AG10803 (cell line): ENCODE measurements at regions not wholly inside any gene's neighbourhood (a gene's known extent, or its start where the extent isn't known, plus 50 kb on each side); places are given as distances from the start of the nearest gene placed in this dataset.
A peak's percentile ranks its signal among the peaks of the same experiment; 100 is the strongest.
"Not testable (repeated sequence)": the region's sequence is repeated elsewhere in the genome, so short reads cannot be mapped to it uniquely, and the experiment has no call there.

Source experiments
- DNase-seq: peaks from one replicate; pipeline ENCODE4 v3.0.0; 2010; ENCODE audit warnings: low read depth
- H3K4me3 ChIP-seq: 2 replicates; pipeline ENCODE4 v1.5.1; 2011; ENCODE audit warnings: mild to moderate bottlenecking, low read length, control low read depth
- CTCF ChIP-seq: conservative IDR thresholded peaks from 2 replicates; pipeline ENCODE4 v1.5.1; 2011; ENCODE audit warnings: mild to moderate bottlenecking, low read length, control low read depth, inconsistent platforms

DNA sequence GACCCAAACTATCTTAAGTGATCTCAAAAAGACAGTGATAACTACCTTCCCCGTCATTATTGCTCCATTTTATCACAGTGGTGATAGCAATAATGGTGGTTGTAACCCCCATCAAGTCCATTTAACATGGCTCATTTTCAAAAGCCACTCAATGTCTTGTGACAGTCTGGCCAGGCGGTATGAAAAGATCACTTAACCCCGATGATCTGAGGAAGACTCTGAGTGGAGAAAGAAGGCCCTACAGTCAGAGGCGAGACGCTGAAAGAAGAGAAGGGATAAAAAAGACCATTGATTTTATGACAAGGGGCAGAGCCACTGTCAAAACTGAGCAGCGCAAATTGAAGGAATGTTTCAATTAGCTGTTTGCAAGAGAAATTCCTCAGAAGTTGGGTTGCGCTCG, 417.2 kb upstream of the PBX1 start:
- DNase-seq, result no peak
- TF ChIP-seq CTCF, result no peak
- H3K4me3 ChIP-seq, result no peak overlapping the region

DNA sequence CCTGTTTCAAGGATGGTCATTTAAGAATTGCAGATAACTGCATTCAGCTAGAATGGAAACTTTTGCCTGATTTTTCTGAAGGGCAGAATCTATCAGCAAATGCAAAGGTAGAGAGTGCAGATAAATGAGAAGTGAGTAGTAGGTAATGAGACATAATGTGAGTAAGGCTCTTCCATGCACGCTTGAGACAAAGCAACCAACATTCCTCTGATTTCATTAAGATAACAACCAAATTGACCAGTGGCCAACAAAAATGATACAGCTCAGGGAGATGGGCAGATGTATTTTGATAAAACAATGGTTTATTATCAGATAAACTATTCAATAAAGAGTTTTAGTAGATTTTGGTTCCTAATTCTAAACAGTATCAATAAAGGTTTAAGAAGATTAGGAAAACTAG, 404.4 kb upstream of the PBX1 start:
- no peak overlapping the region for H3K4me3 ChIP-seq
- no peak for TF ChIP-seq CTCF
- no peak for DNase-seq

DNA sequence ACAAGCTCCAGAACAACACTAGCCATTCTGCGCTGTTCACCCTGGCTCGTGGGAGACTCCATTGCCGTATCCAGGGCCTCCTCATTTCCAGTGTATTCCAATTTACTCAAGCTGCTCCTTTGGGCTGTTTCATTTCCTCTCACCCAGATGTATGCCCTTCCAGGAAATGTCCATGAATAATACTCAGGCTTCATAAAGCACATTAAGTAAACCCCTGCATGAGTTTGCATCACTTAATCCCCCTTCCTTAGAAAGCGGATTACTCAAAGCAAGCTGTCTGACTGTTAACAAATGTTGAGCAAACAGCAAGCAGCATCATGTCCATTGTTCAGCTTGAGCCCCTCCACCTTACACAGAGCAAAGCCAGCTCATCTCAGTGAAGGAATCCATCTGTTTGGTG, 403.6 kb upstream of the PBX1 start:
- no peak for TF ChIP-seq CTCF

DNA sequence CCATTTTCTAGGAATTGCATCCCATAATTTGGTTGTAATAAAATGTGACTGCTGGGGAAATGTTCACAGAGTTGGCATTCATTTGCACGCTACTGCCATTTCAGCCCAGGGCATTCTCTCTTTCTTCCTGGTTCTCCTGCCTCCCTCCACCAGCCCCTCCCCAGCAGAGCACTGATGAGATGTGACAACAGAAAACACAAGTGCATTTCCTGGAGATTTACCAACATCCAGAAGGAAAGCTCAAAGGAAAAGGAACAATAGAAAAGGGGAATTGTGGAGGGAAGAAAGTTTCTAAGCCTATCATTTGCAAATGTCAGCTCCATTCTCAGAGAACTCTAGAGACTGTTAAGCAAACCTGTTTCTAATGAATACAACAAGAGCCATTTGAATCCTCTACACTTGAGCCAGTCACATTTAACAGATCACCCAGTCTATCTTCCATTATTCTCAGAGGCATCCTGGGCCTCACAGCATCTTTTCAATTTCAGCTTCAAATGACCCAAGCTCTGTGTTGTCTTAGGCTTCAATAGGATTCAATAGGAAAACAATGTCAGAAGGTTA, 395.6 kb upstream of the PBX1 start:
- TF ChIP-seq CTCF, result no peak
- DNase-seq, result no peak
- no peak overlapping the region for H3K4me3 ChIP-seq

More for the DNA sequence above, 403.6 kb upstream of the PBX1 start:
- no peak overlapping the region for H3K4me3 ChIP-seq
- no peak for DNase-seq

DNA sequence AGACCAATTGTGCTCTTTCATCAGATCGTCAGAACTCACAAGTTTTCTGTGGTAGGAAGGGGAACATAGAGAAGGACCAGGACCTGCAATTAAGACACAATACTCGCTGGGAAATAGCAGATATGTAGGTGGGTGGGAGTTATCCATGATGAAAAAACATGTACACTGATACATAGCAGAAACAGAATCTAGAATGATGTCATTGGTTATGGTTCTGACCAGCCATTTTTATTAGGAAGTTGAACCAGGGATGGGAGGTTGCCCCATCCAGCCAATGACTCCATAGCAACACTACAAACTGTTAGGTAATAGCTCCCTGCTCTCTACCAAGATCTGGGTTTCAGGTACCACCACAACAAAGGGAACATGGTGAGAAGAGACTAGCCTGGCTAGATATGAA, 393.5 kb upstream of the PBX1 start:
- TF ChIP-seq CTCF, result no peak
- no peak overlapping the region for H3K4me3 ChIP-seq
- no peak for DNase-seq

DNA sequence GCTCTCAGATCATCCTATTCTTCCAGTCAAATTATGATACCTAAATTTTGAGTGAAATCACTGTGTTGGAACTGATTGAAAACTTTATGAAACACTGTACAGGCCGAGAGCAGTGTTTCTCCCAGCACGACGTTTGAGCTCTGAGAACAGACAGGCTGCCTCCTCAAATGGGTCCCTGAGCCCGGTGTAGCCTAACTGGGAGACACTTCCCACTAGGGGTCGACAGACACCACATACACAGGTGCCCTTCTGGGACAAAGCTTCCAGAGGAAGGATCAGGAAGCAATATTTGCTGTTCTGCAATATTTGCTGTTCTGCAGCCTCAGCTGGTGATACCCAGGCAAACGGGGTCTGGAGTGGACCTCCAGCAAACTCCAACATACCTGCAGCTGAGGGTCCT, 392.5 kb upstream of the PBX1 start:
- not testable (repeated sequence) for H3K4me3 ChIP-seq
- peak; percentile 31 for DNase-seq
- TF ChIP-seq CTCF, result peak; percentile 59

DNA sequence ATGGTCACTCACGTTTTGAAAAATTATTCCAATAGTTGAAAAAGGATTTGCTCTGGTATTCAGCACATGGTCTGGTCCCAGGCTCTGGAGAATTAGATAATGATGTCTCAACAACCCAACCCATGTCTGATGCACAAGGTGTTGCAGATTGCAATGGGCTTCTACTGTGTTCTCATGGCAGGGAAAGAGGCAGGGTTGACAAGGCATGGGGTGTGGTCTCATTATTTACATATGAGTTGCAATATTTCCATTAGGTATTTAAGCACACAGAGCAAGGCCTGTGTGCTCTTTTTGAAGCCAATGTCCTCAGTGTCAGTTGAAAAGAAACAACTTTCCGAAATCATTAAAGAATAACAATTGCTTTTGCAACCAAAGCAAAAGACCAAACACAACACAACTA, 381.9 kb upstream of the PBX1 start:
- no peak for DNase-seq
- H3K4me3 ChIP-seq, result no peak overlapping the region
- TF ChIP-seq CTCF, result no peak
